Hematopoietic multipotent progenitor cell (in vitro differentiated cells): ENCODE measurements at regions not wholly inside any gene's neighbourhood (a gene's known extent, or its start where the extent isn't known, plus 50 kb on each side); places are given as distances from the start of the nearest gene placed in this dataset.
A peak's percentile ranks its signal among the peaks of the same experiment; 100 is the strongest.
"Not testable (repeated sequence)": the region's sequence is repeated elsewhere in the genome, so short reads cannot be mapped to it uniquely, and the experiment has no call there.

Experiments used
- DNase-seq, 3 donors: peaks; one replicate each; pipeline ENCODE4 v3.0.0-alpha.2; 2011 to 2015; ENCODE audit warnings: low read depth in 2 of 3, low spot score in 2 of 3

DNA sequence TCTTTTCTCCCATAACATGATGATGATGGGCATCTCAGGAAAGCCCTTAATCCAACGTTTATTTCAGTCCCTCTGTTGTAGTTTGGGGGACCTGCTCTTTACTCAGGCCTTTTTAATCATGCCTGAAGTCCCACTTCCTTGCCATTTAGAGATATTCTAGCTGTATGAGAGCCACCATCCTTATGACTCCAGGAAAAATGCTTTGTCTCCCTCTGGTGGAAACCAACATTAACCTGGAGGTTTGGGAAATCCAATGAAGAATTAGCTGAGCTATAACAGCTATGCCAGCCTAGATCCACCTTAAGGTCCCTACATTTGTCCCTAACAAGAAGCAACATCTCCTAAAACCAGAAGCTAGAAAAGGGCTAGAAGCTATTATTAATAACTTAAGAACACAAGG lies 1399.1 kb downstream of the LRFN5 start:
- DNase-seq, result no peak

DNA sequence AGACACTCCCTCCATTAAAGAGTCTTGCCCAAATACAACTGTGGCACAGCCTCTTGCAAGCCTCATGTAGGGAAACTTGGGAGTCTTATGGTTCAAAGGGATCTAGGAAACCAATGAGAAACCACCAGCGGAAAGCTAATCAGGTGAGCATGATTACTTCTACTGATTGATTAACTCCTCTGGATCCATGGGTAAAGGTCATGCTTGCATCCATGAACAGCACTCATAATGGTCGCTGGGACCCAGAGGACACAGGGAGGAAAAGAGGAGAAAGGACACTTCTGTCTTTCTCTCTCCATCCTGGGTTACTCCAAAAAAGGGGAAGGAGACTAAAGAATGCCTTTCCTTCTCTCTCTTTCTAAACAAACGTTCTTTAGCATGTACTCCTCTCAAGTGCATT lies 1397.2 kb downstream of the LRFN5 start:
- peak in 2 of 3 donors; percentile 1 to 8 for DNase-seq

DNA sequence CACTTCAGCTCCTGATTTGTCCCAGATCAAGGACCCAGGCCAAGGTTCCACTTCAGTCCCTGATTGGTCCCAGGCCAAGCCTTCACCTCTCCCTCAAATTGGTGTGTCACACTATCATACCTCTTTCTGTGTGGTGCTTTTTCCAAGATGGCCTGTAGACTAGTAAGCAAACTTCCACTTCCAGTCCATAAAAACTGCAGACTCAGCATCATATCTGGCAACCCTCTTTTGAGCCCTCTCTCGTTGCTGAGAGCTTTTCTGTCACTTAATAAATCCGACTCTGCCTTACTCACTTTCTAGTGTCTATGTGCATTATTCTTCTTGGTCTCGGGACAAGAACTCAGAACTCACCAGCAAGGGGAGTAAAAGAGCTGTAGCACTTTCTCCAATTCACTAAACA lies 1395.1 kb downstream of the LRFN5 start:
- DNase-seq, result no peak

GRCh38 chr14:42994051-42994736 lies 1387.5 kb downstream of the LRFN5 start:
- DNase-seq, result no peak

DNA sequence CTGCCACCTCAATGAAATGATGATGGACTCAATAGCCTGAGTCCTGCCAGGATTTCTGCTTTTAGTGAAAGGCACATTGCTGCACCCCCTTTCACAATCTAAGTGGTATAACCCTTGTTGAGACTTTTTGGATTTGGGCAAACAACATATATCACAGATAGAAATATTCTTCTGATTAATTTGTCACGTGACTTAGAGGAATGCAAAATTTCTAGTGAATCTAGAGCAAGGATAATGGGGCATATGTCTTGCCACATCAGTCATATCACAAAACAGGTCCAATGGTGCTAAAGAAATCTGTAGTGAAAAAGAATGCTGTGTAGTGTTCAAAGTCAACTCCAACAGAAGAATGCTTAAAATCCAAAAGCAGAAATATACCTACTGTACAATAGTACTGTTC lies 1386.3 kb downstream of the LRFN5 start:
- no peak for DNase-seq

DNA sequence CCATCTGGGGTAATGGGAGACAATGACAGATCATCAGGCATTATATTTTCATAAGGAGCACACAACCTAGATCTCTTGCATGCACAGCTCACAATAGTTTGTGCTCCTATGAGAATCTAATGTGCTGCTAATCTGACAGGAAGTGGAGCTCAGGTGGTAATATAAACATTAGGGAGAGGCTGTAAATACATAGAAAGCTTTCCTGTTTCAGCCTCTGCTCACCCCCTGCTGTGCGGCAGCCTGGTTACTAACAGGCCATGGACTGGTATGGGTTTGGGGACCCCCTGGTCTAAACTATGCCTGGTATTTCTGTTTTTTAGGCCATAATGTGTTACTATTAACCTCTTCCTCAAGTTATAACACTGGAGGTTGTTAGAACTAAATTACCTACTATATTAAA lies 1373.7 kb downstream of the LRFN5 start:
- DNase-seq, result no peak

- DNase-seq, result not testable (repeated sequence)
Measured at GRCh38 chr14:42973171-42973570, 1366.5 kb downstream of the LRFN5 start.

- no peak for DNase-seq
Measured at GRCh38 chr14:42965512-42965911, 1358.8 kb downstream of the LRFN5 start.

- no peak for DNase-seq
Measured at GRCh38 chr14:42961509-42961908, 1354.8 kb downstream of the LRFN5 start.

GRCh38 chr14:42950363-42950762 lies 1343.7 kb downstream of the LRFN5 start:
- no peak for DNase-seq

DNA sequence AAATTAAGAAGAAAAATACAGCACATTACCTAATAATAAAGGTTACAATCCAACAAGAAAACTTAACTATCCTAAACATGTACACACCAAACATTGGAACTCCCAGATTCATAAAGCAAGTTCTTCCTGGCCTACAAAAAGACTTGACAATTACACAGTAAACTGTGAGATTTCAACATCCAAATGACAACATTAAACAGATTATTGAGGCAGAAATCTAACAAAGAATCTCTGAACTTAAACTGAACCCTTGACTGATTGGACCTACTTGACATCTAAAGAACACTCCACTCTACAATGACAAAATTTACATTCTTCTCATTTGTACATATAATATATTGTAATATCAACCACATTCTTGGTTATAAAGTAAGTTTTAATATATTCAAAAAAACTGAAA lies 1341.3 kb downstream of the LRFN5 start:
- no peak for DNase-seq

DNA sequence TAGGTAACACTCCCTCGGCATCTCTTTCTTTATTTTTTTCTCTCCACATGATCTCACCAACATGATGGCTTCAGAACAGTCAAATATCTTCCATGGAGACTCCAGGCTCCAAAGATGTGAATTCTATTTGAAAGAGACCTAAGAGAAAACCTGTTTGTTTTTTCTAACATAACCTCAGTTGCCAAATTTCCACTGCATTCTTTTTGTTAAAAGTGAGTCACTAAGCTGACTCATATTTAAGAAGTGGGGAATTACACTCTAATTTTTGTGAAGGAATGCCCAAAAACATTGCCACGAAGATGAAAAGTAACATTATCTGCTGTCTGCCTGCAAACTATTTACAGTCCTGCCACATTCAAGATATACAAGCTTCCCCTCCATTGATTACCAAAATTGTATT lies 1337.6 kb downstream of the LRFN5 start:
- no peak for DNase-seq

DNA sequence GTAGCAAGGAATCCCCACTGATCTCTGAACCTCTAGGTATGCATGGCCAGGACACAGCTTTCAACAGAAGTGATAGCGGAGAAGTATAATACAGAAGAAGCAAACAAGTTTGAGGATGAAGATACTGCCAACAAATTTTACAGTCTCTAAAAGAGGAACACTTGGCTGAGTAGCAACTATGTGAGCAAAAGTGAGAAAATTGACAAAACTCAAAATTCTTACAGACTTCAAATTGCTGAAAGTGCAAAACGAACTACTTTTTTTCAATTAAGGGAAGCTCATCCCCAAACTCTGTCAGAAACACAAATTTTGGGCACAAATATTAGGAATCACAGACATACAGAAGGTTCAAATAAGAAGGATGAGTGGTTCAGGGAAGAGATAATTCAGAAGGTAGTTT lies 1324.6 kb downstream of the LRFN5 start:
- no peak for DNase-seq

DNA sequence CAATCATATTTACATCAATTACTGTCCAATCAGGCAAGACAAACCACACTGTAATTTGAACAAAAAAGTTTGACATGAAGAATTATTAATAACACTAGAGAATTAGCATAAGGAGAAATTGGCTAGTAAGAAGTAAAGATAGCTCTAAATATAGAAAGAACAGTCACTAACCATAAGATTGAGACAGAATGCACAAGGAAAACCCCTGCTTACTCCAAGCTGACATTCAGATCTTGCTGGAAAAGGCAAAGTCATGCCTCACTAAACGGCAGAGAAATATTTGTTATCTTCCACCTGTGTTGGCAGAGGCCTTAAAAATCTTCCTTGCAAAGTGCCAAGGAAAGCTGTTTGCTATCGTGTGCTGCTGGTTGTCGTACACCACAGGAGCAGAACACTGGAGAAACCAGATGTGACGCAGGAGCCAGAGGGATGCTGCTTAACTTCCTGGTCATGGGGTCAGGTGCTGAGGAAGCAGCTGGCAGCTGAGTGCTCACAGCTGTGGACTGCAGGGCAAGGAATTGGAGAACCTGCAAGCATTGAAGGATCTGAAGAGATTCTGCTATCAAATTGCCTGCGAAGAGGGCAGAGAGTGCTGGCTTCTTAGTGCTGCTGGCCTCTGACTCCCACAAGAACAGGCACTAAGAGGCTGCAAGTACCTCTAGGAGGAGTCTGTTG lies 1323.3 kb downstream of the LRFN5 start:
- DNase-seq, result peak in 2 of 3 donors; percentile 82 to 93

GRCh38 chr14:42927313-42927712 lies 1320.6 kb downstream of the LRFN5 start:
- no peak for DNase-seq

- DNase-seq, result no peak
Measured at GRCh38 chr14:42921901-42922300, 1315.2 kb downstream of the LRFN5 start.

- no peak for DNase-seq
Measured at GRCh38 chr14:42918615-42919014, 1311.9 kb downstream of the LRFN5 start.

DNA sequence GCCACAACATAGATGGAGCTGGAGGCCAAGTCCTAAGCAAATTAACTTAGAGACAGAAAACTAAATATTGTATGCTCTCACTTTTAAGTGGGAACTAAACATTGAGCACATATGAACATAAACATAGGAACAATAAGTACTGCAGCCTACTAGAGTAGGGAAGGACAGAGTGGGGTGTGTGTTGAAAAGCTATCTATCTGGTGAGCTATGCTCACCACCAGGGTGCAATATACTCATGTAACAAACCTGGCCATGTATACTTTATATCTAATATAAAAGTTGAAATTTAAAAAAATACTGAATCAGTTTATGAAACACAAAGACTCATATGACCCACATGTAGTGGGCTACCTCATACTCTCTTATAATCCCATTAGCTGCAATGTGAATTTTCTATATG lies 1305.0 kb downstream of the LRFN5 start:
- DNase-seq, result peak in 2 of 3 donors; percentile 11

- no peak for DNase-seq
Measured at GRCh38 chr14:42909659-42910058, 1303.0 kb downstream of the LRFN5 start.

GRCh38 chr14:42893183-42893582 lies 1286.5 kb downstream of the LRFN5 start:
- no peak for DNase-seq

GRCh38 chr14:42884100-42884499 lies 1277.4 kb downstream of the LRFN5 start:
- DNase-seq, result peak in 2 of 3 donors; percentile 71 to 87

DNA sequence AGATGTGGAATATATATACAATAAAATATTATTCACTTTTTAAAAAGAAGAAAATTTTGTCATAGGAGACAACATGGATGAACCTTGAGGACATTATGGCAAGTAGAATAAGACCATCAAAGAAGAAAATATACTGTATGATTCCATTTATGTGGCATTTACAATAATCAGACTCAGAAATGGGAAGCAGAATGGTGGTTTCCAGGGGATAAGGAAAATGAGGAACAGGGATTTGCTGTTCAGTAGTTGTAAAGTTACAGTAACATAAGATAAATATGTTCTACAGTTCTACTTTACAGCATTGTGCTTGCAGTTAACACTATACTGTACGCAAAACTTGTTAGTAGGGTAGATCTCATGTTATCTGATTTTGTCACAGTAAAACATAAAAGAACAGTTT lies 1271.0 kb downstream of the LRFN5 start:
- DNase-seq, result no peak

DNA sequence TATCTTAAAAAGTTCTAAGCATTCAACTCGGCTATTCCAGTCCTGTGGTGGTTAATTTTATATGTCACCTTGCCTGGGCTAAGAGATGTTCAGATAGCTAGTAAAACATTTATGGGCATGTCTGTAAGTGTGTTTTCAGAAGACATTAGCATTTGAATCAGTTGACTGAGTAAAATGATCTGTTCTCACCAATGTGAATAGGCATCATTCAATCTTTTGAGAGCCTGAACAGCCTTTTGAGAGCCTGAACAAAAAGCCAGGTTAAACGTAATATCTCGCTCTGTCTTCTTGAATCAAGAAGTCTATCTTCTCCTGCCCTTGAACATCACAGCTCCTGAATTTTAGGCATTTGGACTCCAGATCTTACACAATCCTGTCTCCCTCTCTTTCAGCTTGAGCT lies 1266.1 kb downstream of the LRFN5 start:
- no peak for DNase-seq
